GM23338 (cell line): ENCODE measurements at regions not wholly inside any gene's neighbourhood (a gene's known extent, or its start where the extent isn't known, plus 50 kb on each side); places are given as distances from the start of the nearest gene placed in this dataset.

Source experiments
- ATAC-seq: fragments of 200-7000 bp; cut with Tn5 transposase; 3 replicates; pipeline ENCODE4 v1.9.1; 2020
- DNase-seq: peaks from one replicate; pipeline ENCODE4 v3.0.0-alpha.2; 2015; ENCODE audit warnings: low spot score
- H2AFZ ChIP-seq: fragments of 200-600 bp; sonication (generic); 2 replicates; pipeline ENCODE4 v1.8.0; 2016; ENCODE audit warnings: antibody characterized with exemption, mild to moderate bottlenecking, moderate library complexity
- H3F3A ChIP-seq: fragments of 200-600 bp; sonication (generic); replicated peaks from 2 replicates; pipeline ENCODE4 v1.8.0; 2017; ENCODE audit warnings: antibody characterized with exemption, mixed run types, low read depth
- H3K27ac ChIP-seq: fragments of 200-600 bp; sonication (generic); 2 replicates; pipeline ENCODE4 v1.6.1; 2016; ENCODE audit warnings: low read depth
- H3K27me3 ChIP-seq: fragments of 200-600 bp; sonication (generic); 2 replicates; pipeline ENCODE4 v1.8.0; 2016; ENCODE audit warnings: mild to moderate bottlenecking, mixed run types, moderate library complexity; ENCODE audit not compliant: insufficient read depth
- H3K36me3 ChIP-seq: fragments of 200-600 bp; sonication (generic); 2 replicates; pipeline ENCODE4 v1.8.0; 2016; ENCODE audit warnings: mild to moderate bottlenecking; ENCODE audit not compliant: insufficient read depth
- H3K4me1 ChIP-seq: fragments of 200-600 bp; sonication (generic); 2 replicates; pipeline ENCODE4 v1.8.0; 2016; ENCODE audit warnings: mild to moderate bottlenecking, moderate library complexity; ENCODE audit not compliant: insufficient read depth
- H3K4me2 ChIP-seq: fragments of 200-600 bp; sonication (generic); 2 replicates; pipeline ENCODE4 v1.7.1; 2017; ENCODE audit warnings: mixed run types
- H3K4me3 ChIP-seq: fragments of 200-600 bp; sonication (generic); 2 replicates; pipeline ENCODE4 v1.6.1; 2016; ENCODE audit warnings: mixed run types
- H3K79me2 ChIP-seq: fragments of 200-600 bp; sonication (generic); replicated peaks from 2 replicates; pipeline ENCODE4 v1.8.0; 2017; ENCODE audit warnings: mild to moderate bottlenecking; ENCODE audit not compliant: insufficient read depth
- H3K9me2 ChIP-seq: fragments of 200-600 bp; sonication (generic); 2 replicates; pipeline ENCODE4 v1.8.0; 2017; ENCODE audit not compliant: insufficient read depth
- H4K20me1 ChIP-seq: fragments of 200-600 bp; sonication (generic); replicated peaks from 2 replicates; pipeline ENCODE4 v1.8.0; 2017; ENCODE audit warnings: mild to moderate bottlenecking; ENCODE audit not compliant: insufficient read depth
- H3K27ac Mint-ChIP-seq: 2 replicates; pipeline ENCODE4 v1.8.0; 2020; ENCODE audit warnings: inconsistent platforms, mild to moderate bottlenecking, moderate library complexity, mixed read lengths
- H3K27me3 Mint-ChIP-seq: 3 replicates; pipeline ENCODE4 v1.8.0; 2022; ENCODE audit warnings: low read depth, mild to moderate bottlenecking, moderate library complexity, mixed read lengths, inconsistent platforms; ENCODE audit not compliant: insufficient read depth, poor library complexity
- H3K36me3 Mint-ChIP-seq: 3 replicates; pipeline ENCODE4 v1.8.0; 2021; ENCODE audit warnings: low read depth, mild to moderate bottlenecking, inconsistent platforms, moderate library complexity, mixed read lengths
- H3K4me1 Mint-ChIP-seq: 3 replicates; pipeline ENCODE4 v1.8.0; 2020; ENCODE audit warnings: mild to moderate bottlenecking, inconsistent platforms, mixed read lengths
- H3K4me3 Mint-ChIP-seq: 3 replicates; pipeline ENCODE4 v1.8.0; 2021; ENCODE audit warnings: moderate library complexity, mild to moderate bottlenecking, inconsistent platforms, mixed read lengths
- H3K9me3 Mint-ChIP-seq: 3 replicates; pipeline ENCODE4 v1.8.0; 2020; ENCODE audit warnings: moderate library complexity, mild to moderate bottlenecking, inconsistent platforms, mixed read lengths
- CREB1 ChIP-seq: fragments of 250-450 bp; sonication (Bioruptor Pico); IDR thresholded peaks from 2 replicates; pipeline ENCODE4 v1.5.0; 2020; ENCODE audit warnings: low read depth, mild to moderate bottlenecking, moderate library complexity
- CTCF ChIP-seq, 2 experiments: fragments of 200-600 bp in 1 of 2; sonication (generic) in 1 of 2; conservative IDR thresholded peaks; 2 replicates each; pipeline versions ENCODE4 v1.5.1 to v1.6.1; 2016 to 2017; ENCODE audit warnings: antibody characterized with exemption in 2 of 2, low read depth in 2 of 2, mild to moderate bottlenecking in 2 of 2, moderate library complexity in 1 of 2
- ETS1 ChIP-seq: IDR thresholded peaks from 2 replicates; pipeline ENCODE4 v1.6.1; 2016; ENCODE audit warnings: antibody characterized with exemption
- EZH2 ChIP-seq: fragments of 200-600 bp; sonication (generic); IDR thresholded peaks from one replicate; pipeline ENCODE4 v1.8.0; 2017; ENCODE audit warnings: antibody characterized with exemption, mild to moderate bottlenecking, low read depth; ENCODE audit not compliant: unreplicated experiment
- EZH2phosphoT487 ChIP-seq: fragments of 200-600 bp; sonication (generic); IDR thresholded peaks from one replicate; pipeline ENCODE4 v1.8.1; 2018; ENCODE audit warnings: antibody characterized with exemption; ENCODE audit not compliant: unreplicated experiment
- NANOG ChIP-seq: IDR thresholded peaks from 2 replicates; pipeline ENCODE4 v1.6.1; 2016; ENCODE audit warnings: antibody characterized with exemption, borderline replicate concordance
- REST ChIP-seq: IDR thresholded peaks from one replicate; pipeline ENCODE4 v1.6.1; 2018; ENCODE audit warnings: antibody characterized with exemption; ENCODE audit not compliant: unreplicated experiment
- STAT1 ChIP-seq: IDR thresholded peaks from one replicate; pipeline ENCODE4 v1.6.1; 2016; ENCODE audit warnings: antibody characterized with exemption; ENCODE audit not compliant: unreplicated experiment
- ZNF331 ChIP-seq: fragments of 250-450 bp; sonication (Bioruptor Pico); IDR thresholded peaks from 2 replicates; pipeline ENCODE4 v1.5.0; 2020; ENCODE audit warnings: low read depth, mild to moderate bottlenecking, moderate library complexity

GRCh38 chr11:46223252-46223513, 54.3 kb upstream of the CREB3L1 start:
- no peaks in the 10 kb centered on the region for H3K4me1 Mint-ChIP-seq
- H3F3A ChIP-seq, result 0 out of 2 replicates have a peak, but pooled peaks cover 3% of the 10 kb centered on the region
- no peak overlapping the region for H3K4me2 ChIP-seq
- no peak overlapping the region for H3K4me3 ChIP-seq
- DNase-seq (no peak), ATAC-seq (no peak)
- no peak overlapping the region for H3K4me3 Mint-ChIP-seq
- no peaks in the 10 kb centered on the region for H4K20me1 ChIP-seq
- TF ChIP-seq STAT1, result no peak
- TF ChIP-seq ZNF331 (CRISPR knock-in tag), result no peak
- no peak for TF ChIP-seq EZH2phosphoT487
- no peak for TF ChIP-seq EZH2
- no peak for TF ChIP-seq CTCF (conservative IDR thresholded peaks at IDR 0.05; ENCODE audit: low read depth in 2 of 2)
- TF ChIP-seq NANOG, result no peak
- TF ChIP-seq CREB1 (CRISPR knock-in tag), result no peak
- TF ChIP-seq REST, result no peak
- TF ChIP-seq ETS1, result no peak
- H3K36me3 Mint-ChIP-seq, result no peaks in the 10 kb centered on the region
- no peaks in the 10 kb centered on the region for H3K79me2 ChIP-seq
- no peak overlapping the region for H3K27ac ChIP-seq
- H3K36me3 ChIP-seq, result no peaks in the 10 kb centered on the region
- H3K9me2 ChIP-seq, result no peaks in the 10 kb centered on the region
- peaks cover 9% of the 10 kb centered on the region for H3K27me3 Mint-ChIP-seq
- peak overlapping the region; percentile 79; the same call in 1 of the 2 replicates for H2AFZ ChIP-seq
- H3K27ac Mint-ChIP-seq, result no peak overlapping the region
- no peaks in the 10 kb centered on the region for H3K9me3 Mint-ChIP-seq
- no peaks in the 10 kb centered on the region for H3K4me1 ChIP-seq
- H3K27me3 ChIP-seq, result no peaks in the 10 kb centered on the region
